GM12878 (cell line): ENCODE measurements at regions not wholly inside any gene's neighbourhood (a gene's known extent, or its start where the extent isn't known, plus 50 kb on each side); places are given as distances from the start of the nearest gene placed in this dataset.

Experiments
- CEBPB ChIP-seq, 2 experiments: fragments of 150-350 bp in 1 of 2; IDR thresholded peaks; 2 replicates each; pipeline ENCODE4 v1.6.1; 2012 to 2014; ENCODE audit warnings: low read depth in 2 of 2, low read length in 2 of 2, borderline replicate concordance in 1 of 2, inconsistent platforms in 1 of 2
- CTCF ChIP-seq, 3 experiments: IDR thresholded peaks in 2 of 3; conservative IDR thresholded peaks in 1 of 3; 2 replicates each; pipeline ENCODE4 v1.5.1; 2011; ENCODE audit warnings: low read depth in 3 of 3, low read length in 3 of 3, mild to moderate bottlenecking in 3 of 3, control low read depth in 2 of 3, moderate library complexity in 2 of 3, inconsistent platforms in 1 of 3, mixed read lengths in 1 of 3; ENCODE audit not compliant: control insufficient read depth in 2 of 3, insufficient read depth in 1 of 3; ENCODE audit errors: extremely low read depth in 1 of 3
- EP300 ChIP-seq, 2 experiments: fragments of 150-350 bp in 1 of 2; IDR thresholded peaks; 2 replicates each; pipeline ENCODE4 v1.6.1; 2011 to 2012; ENCODE audit warnings: low read depth in 2 of 2, low read length in 2 of 2, borderline replicate concordance in 1 of 2, improper control_type of control experiment in 1 of 2, inconsistent platforms in 1 of 2; ENCODE audit not compliant: control insufficient read depth in 1 of 2
- EZH2 ChIP-seq: IDR thresholded peaks from 2 replicates; pipeline ENCODE4 v1.6.1; 2012; ENCODE audit warnings: low read depth, mild to moderate bottlenecking, control low read depth, inconsistent platforms, low read length, borderline replicate concordance; ENCODE audit not compliant: control insufficient read depth
- FOS ChIP-seq: IDR thresholded peaks from 3 replicates; pipeline ENCODE4 v1.6.1; 2011; ENCODE audit warnings: borderline replicate concordance; ENCODE audit not compliant: insufficient read length; ENCODE audit errors: extremely low read depth
- GABPA ChIP-seq: IDR thresholded peaks from 2 replicates; pipeline ENCODE4 v1.6.1; 2014; ENCODE audit warnings: antibody characterized with exemption, low read depth, mild to moderate bottlenecking, inconsistent platforms
- SIN3A ChIP-seq: IDR thresholded peaks from 2 replicates; pipeline ENCODE4 v1.6.1; 2012; ENCODE audit warnings: low read depth, low read length, improper control_type of control experiment
- SMAD5 ChIP-seq: IDR thresholded peaks from 2 replicates; pipeline ENCODE4 v1.6.1; 2016; ENCODE audit warnings: antibody characterized with exemption, low read depth
- WRNIP1 ChIP-seq: IDR thresholded peaks from 2 replicates; pipeline ENCODE4 v1.6.1; 2011; ENCODE audit warnings: low read depth, low read length, improper control_type of control experiment, borderline replicate concordance
- YBX1 ChIP-seq: fragments of 450-650 bp; IDR thresholded peaks from 2 replicates; pipeline ENCODE4 v1.6.1; 2016; ENCODE audit warnings: antibody characterized with exemption
- YY1 ChIP-seq: IDR thresholded peaks from 2 replicates; pipeline ENCODE4 v1.6.1; 2011; ENCODE audit warnings: low read depth, mild to moderate bottlenecking, low read length
- TF ChIP-seq, protein P1 (sequence below): fragments of 450-650 bp; IDR thresholded peaks from 2 replicates; pipeline ENCODE4 v1.6.1; 2018; ENCODE audit warnings: mild to moderate bottlenecking, low read depth, moderate library complexity; ENCODE audit not compliant: partially characterized antibody
- TF ChIP-seq, protein P2 (sequence below): IDR thresholded peaks from 2 replicates; pipeline ENCODE4 v1.6.1; 2012; ENCODE audit warnings: low read depth, low read length, improper control_type of control experiment

- TF ChIP-seq YY1, result no peak
- TF ChIP-seq CTCF (IDR thresholded peaks at IDR 0.05 in 2 of 3, conservative IDR thresholded peaks at IDR 0.05 in 1 of 3; ENCODE audit: control insufficient read depth in 2 of 3, extremely low read depth in 1 of 3, insufficient read depth in 1 of 3, low read depth in 3 of 3, low read length in 3 of 3), result no peak
- no peak for TF ChIP-seq YBX1
- TF ChIP-seq, protein P1, sequence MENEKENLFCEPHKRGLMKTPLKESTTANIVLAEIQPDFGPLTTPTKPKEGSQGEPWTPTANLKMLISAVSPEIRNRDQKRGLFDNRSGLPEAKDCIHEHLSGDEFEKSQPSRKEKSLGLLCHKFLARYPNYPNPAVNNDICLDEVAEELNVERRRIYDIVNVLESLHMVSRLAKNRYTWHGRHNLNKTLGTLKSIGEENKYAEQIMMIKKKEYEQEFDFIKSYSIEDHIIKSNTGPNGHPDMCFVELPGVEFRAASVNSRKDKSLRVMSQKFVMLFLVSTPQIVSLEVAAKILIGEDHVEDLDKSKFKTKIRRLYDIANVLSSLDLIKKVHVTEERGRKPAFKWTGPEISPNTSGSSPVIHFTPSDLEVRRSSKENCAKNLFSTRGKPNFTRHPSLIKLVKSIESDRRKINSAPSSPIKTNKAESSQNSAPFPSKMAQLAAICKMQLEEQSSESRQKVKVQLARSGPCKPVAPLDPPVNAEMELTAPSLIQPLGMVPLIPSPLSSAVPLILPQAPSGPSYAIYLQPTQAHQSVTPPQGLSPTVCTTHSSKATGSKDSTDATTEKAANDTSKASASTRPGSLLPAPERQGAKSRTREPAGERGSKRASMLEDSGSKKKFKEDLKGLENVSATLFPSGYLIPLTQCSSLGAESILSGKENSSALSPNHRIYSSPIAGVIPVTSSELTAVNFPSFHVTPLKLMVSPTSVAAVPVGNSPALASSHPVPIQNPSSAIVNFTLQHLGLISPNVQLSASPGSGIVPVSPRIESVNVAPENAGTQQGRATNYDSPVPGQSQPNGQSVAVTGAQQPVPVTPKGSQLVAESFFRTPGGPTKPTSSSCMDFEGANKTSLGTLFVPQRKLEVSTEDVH, result no peak
- no peak for TF ChIP-seq WRNIP1
- TF ChIP-seq, protein P2, sequence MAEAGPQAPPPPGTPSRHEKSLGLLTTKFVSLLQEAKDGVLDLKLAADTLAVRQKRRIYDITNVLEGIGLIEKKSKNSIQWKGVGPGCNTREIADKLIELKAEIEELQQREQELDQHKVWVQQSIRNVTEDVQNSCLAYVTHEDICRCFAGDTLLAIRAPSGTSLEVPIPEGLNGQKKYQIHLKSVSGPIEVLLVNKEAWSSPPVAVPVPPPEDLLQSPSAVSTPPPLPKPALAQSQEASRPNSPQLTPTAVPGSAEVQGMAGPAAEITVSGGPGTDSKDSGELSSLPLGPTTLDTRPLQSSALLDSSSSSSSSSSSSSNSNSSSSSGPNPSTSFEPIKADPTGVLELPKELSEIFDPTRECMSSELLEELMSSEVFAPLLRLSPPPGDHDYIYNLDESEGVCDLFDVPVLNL, result no peak
- TF ChIP-seq FOS, result no peak
- TF ChIP-seq EZH2, result no peak
- no peak for TF ChIP-seq SMAD5
- no peak for TF ChIP-seq EP300 (IDR thresholded peaks at IDR 0.05; ENCODE audit: borderline replicate concordance in 1 of 2, control insufficient read depth in 1 of 2, low read depth in 2 of 2, low read length in 2 of 2)
- TF ChIP-seq SIN3A, result no peak
- TF ChIP-seq CEBPB (IDR thresholded peaks at IDR 0.05; ENCODE audit: borderline replicate concordance in 1 of 2, low read depth in 2 of 2, low read length in 2 of 2), result no peak
- no peak for TF ChIP-seq GABPA
Observed at GRCh38 chr18:2218101-2218500, 353.2 kb downstream of the METTL4 start.
